ENCODE measurements at regions not wholly inside any gene's neighbourhood (a gene's known extent, or its start where the extent isn't known, plus 50 kb on each side); places are given as distances from the start of the nearest gene placed in this dataset.
"Not testable (repeated sequence)": the region's sequence is repeated elsewhere in the genome, so short reads cannot be mapped to it uniquely, and the experiment has no call there.

DNA sequence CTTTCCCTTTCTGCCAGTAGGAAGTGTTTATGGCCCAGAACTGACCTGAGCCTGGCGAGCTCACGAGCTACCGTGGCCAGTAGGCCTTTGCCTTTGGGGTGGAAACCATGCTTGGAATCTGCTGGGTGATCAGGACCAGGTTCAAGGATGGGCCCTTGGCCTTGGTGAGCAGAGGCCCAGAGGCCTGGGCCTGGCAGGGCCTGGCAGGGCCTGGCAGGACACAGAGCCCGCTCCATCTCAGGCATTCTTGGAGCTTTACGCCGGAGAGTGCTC lies 184.8 kb upstream of the RTL1 start:
- TF ChIP-seq, protein P1, sequence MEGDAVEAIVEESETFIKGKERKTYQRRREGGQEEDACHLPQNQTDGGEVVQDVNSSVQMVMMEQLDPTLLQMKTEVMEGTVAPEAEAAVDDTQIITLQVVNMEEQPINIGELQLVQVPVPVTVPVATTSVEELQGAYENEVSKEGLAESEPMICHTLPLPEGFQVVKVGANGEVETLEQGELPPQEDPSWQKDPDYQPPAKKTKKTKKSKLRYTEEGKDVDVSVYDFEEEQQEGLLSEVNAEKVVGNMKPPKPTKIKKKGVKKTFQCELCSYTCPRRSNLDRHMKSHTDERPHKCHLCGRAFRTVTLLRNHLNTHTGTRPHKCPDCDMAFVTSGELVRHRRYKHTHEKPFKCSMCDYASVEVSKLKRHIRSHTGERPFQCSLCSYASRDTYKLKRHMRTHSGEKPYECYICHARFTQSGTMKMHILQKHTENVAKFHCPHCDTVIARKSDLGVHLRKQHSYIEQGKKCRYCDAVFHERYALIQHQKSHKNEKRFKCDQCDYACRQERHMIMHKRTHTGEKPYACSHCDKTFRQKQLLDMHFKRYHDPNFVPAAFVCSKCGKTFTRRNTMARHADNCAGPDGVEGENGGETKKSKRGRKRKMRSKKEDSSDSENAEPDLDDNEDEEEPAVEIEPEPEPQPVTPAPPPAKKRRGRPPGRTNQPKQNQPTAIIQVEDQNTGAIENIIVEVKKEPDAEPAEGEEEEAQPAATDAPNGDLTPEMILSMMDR (IDR thresholded peaks at IDR 0.05; ENCODE audit: unreplicated experiment in 3 of 3): no peak
- Mint-ChIP-seq H3K9me3 (peaks cover 3% of the 10 kb centered on the region), H3K4me3 (no peak overlapping the region), H3K36me3 (ENCODE audit: low read depth) (no peaks in the 10 kb centered on the region), H3K4me1 (no peaks in the 10 kb centered on the region), H3K27me3 (ENCODE audit: low read depth) (peaks cover 10% of the 10 kb centered on the region), H3K27ac (no peak overlapping the region)

DNA sequence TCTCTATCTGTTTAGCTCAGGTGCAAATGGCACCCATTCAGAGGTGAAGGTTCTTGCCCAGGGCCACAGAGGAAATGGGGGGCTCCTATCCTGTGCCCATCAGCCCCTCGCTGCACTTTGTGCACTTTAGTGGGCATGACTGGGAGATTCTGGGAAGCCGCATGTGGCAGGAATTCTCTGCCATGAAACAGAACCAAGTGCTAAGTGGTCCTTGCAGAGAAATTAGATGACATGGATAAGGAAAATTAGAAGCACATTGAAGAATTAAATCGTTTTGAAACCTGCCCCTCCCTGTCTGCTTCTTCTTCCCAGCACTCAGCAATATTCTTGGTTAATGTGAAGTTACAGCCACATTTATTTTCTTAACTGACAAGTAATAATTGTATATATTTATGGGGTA lies 185.2 kb upstream of the RTL1 start:
- no peak overlapping the region for H3K27ac Mint-ChIP-seq
- no peak overlapping the region for H3K4me3 Mint-ChIP-seq
- peaks cover 10% of the 10 kb centered on the region for H3K27me3 Mint-ChIP-seq (ENCODE audit: low read depth)
- TF ChIP-seq, protein P1 (IDR thresholded peaks at IDR 0.05; ENCODE audit: unreplicated experiment in 3 of 3): no peak
- H3K36me3 Mint-ChIP-seq (ENCODE audit: low read depth): no peaks in the 10 kb centered on the region
- H3K4me1 Mint-ChIP-seq: no peaks in the 10 kb centered on the region
- H3K9me3 Mint-ChIP-seq: peaks cover 3% of the 10 kb centered on the region

DNA sequence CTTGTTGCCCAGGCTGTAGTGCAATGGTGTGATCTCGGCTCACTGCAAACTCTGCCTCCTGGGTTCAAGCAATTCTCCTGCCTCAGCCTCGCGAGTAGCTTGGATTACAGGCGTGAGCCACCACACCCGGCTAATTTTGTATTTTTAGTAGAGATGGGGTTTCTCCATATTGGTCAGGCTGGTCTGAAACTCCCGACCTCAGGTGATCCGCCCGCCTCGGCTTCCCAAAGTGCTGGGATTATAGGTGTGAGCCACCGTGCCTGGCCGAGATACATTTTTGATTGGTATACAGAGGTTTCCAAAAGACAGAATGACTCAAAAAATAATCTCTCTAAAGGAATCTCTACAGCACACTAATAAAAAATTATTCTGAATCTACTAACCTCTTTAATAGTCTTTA lies 187.0 kb upstream of the RTL1 start:
- not testable (repeated sequence) for H3K36me3 Mint-ChIP-seq (ENCODE audit: low read depth); H3K4me3 Mint-ChIP-seq; H3K27ac Mint-ChIP-seq; H3K27me3 Mint-ChIP-seq (ENCODE audit: low read depth); H3K4me1 Mint-ChIP-seq; H3K9me3 Mint-ChIP-seq

DNA sequence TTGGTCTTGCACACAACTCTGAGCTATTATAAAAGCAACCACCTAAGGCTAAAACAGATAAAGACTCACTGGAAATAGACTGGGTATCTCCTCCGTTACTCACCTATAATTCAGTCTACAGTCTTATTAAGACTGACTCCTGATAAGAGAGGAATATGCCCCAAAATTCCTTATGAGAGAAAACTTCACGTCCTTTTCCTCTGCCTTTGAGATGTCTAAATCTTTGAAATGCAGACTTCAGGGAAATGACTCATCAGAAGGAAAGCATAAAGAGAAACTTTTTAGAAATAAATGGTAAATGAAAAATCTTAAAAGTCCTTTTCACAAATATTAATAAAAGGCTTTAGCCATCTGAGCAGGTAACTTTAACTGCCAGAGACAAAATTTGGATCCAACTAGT lies 187.5 kb upstream of the RTL1 start:
- no peak overlapping the region for H3K4me3 Mint-ChIP-seq
- H3K27ac Mint-ChIP-seq: no peak overlapping the region
- H3K4me1 Mint-ChIP-seq: no peaks in the 10 kb centered on the region
- TF ChIP-seq, protein P1 (IDR thresholded peaks at IDR 0.05; ENCODE audit: unreplicated experiment in 3 of 3): no peak
- H3K36me3 Mint-ChIP-seq (ENCODE audit: low read depth): no peaks in the 10 kb centered on the region
- peaks cover under 1% of the 10 kb centered on the region for H3K9me3 Mint-ChIP-seq
- H3K27me3 Mint-ChIP-seq (ENCODE audit: low read depth): no peaks in the 10 kb centered on the region

DNA sequence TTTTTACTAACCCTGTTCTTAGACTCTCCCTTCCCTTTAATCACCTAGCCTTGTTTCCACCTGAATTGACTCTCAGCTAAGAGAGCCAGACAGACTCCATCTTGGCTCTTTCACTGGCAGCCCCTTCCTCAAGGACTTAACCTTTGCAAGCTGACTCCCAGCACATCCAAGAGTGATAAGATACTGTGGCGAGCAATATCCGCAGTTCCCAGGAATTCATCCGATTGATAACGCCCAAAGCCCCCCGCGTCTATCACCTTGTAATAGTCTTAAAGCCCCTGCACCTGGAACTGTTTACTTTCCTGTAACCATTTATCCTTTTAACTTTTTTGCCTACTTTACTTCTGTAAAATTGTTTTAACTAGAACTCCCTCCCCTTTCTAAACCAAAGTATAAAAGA lies 191.4 kb upstream of the RTL1 start:
- peaks cover 13% of the 10 kb centered on the region for H3K9me3 Mint-ChIP-seq
- H3K36me3 Mint-ChIP-seq (ENCODE audit: low read depth); H3K27me3 Mint-ChIP-seq (ENCODE audit: low read depth); H3K4me3 Mint-ChIP-seq; H3K27ac Mint-ChIP-seq; H3K4me1 Mint-ChIP-seq: not testable (repeated sequence)

DNA sequence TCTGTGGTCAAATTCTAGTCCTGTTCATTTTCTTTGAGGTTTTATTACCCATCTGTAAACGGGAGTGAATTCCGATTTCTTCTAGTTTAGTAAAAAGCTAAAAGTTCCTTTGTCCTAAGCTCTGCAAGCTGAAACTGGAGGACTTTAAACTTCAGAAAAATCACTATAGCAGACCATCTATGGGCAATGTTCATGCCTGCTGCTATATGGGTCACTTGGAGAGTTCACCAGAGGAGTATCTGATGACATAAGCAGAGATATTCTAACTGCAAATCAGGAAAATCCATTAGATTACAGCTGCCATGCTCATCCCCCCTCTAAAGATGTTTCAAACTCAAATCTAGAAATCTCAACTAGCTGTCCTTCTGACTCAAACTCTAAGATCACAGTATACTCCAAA lies 193.0 kb upstream of the RTL1 start:
- Mint-ChIP-seq H3K36me3 (ENCODE audit: low read depth) (peaks cover 3% of the 10 kb centered on the region), H3K27ac (no peak overlapping the region), H3K27me3 (ENCODE audit: low read depth) (no peaks in the 10 kb centered on the region)

DNA sequence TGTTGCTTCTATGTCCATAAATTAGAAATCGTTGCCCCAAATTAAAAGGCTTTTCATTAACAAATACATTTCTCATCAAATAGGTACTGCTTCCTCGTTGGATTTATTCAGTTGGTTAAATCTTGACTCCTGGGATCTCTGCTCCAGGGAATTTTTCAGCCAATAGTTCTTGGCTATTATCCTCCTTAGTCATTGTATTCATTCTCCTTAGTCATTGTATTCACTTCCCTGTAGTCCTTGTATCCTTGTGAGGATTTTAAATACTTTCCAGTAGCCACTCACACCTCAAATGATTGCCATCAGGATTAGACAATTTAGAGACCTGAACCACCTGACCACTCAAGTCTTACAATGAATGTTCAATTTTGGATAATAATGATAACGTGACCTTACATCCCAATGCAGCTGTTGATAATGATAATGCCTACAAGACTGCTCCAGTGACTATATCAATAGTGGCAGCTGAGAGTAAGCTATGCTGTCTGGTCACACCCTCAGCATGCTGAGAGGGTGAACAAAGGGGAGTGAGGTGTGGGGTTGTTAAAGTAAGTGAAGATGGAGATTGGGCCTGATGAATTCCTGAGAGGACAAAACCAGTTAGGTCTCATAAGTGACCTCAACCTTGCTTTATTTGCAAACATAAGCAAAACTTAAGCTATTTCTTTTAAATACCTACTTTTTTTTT lies 193.7 kb upstream of the RTL1 start:
- TF ChIP-seq, protein P1 (IDR thresholded peaks at IDR 0.05; ENCODE audit: unreplicated experiment in 3 of 3): no peak
- H3K4me3 Mint-ChIP-seq: no peak overlapping the region
- H3K4me1 Mint-ChIP-seq: peaks cover 6% of the 10 kb centered on the region
- H3K36me3 Mint-ChIP-seq (ENCODE audit: low read depth): peaks cover 3% of the 10 kb centered on the region
- H3K27ac Mint-ChIP-seq: no peak overlapping the region
- H3K27me3 Mint-ChIP-seq (ENCODE audit: low read depth): no peaks in the 10 kb centered on the region
- H3K9me3 Mint-ChIP-seq: peaks cover 15% of the 10 kb centered on the region

More for the DNA sequence above, 193.0 kb upstream of the RTL1 start:
- no peak overlapping the region for H3K4me3 Mint-ChIP-seq
- peaks cover 6% of the 10 kb centered on the region for H3K4me1 Mint-ChIP-seq
- peaks cover 15% of the 10 kb centered on the region for H3K9me3 Mint-ChIP-seq
- TF ChIP-seq, protein P1 (IDR thresholded peaks at IDR 0.05; ENCODE audit: unreplicated experiment in 3 of 3): no peak

Measured in nephron (organoid).